Liver (tissue), 7 donors: ENCODE measurements at regions not wholly inside any gene's neighbourhood (a gene's known extent, or its start where the extent isn't known, plus 50 kb on each side); places are given as distances from the start of the nearest gene placed in this dataset.

Source experiments
- DNase-seq: peaks from one replicate; pipeline ENCODE4 v3.0.0-alpha.2; 2017; ENCODE audit warnings: low spot score
- H3K27ac ChIP-seq, 2 donors: one replicate each; pipeline ENCODE4 v1.7.0; 2013; ENCODE audit warnings: inconsistent platforms in 2 of 2, low read length in 2 of 2, control low read depth in 1 of 2, low read depth in 1 of 2, mild to moderate bottlenecking in 1 of 2
- H3K27me3 ChIP-seq, 4 donors: one replicate each; pipeline versions ENCODE4 v1.6.1 to v1.7.0; 2013; ENCODE audit warnings: low read length in 3 of 4, inconsistent platforms in 1 of 4, mild to moderate bottlenecking in 1 of 4, moderate library complexity in 1 of 4; ENCODE audit not compliant: control insufficient read depth in 4 of 4, insufficient read depth in 4 of 4
- H3K36me3 ChIP-seq, 4 donors: one replicate each; pipeline versions ENCODE4 v1.6.1 to v1.7.0; 2013; ENCODE audit warnings: low read length in 3 of 4, mild to moderate bottlenecking in 3 of 4, low read depth in 1 of 4, moderate library complexity in 1 of 4; ENCODE audit not compliant: control insufficient read depth in 4 of 4, insufficient read depth in 3 of 4
- H3K4me1 ChIP-seq, 4 donors: one replicate each; pipeline versions ENCODE4 v1.6.1 to v1.7.0; 2013; ENCODE audit warnings: low read length in 3 of 4, mild to moderate bottlenecking in 3 of 4, moderate library complexity in 1 of 4; ENCODE audit not compliant: control insufficient read depth in 4 of 4, insufficient read depth in 4 of 4
- H3K4me3 ChIP-seq, 3 donors: one replicate each; pipeline versions ENCODE4 v1.6.1 to v1.7.0; 2013; ENCODE audit warnings: low read length in 3 of 3, control low read depth in 1 of 3, low read depth in 1 of 3, mild to moderate bottlenecking in 1 of 3
- H3K9ac ChIP-seq, 2 donors: one replicate each; pipeline ENCODE4 v1.7.0; 2013; ENCODE audit warnings: low read length in 2 of 2, mild to moderate bottlenecking in 2 of 2, moderate library complexity in 2 of 2, control low read depth in 1 of 2, low read depth in 1 of 2
- H3K9me3 ChIP-seq, 4 donors: one replicate each; pipeline versions ENCODE4 v1.6.1 to v1.7.0; 2013; ENCODE audit warnings: low read length in 3 of 4; ENCODE audit not compliant: control insufficient read depth in 4 of 4
- FOXA1 ChIP-seq: IDR thresholded peaks from 2 replicates; pipeline ENCODE4 v1.6.1; 2016; ENCODE audit warnings: antibody characterized with exemption
- HNF4A ChIP-seq, 2 donors: conservative IDR thresholded peaks; 2 replicates each; pipeline ENCODE4 v1.6.1; 2016; ENCODE audit warnings: antibody characterized with exemption in 2 of 2, mild to moderate bottlenecking in 2 of 2
- HNF4G ChIP-seq: IDR thresholded peaks from 2 replicates; pipeline ENCODE4 v1.6.1; 2016; ENCODE audit warnings: antibody characterized with exemption
- MAX ChIP-seq: IDR thresholded peaks from 2 replicates; pipeline ENCODE4 v1.6.1; 2016; ENCODE audit warnings: antibody characterized with exemption
- NR2F2 ChIP-seq: IDR thresholded peaks from 2 replicates; pipeline ENCODE4 v1.6.1; 2016; ENCODE audit warnings: antibody characterized with exemption
- RAD21 ChIP-seq, 2 donors: IDR thresholded peaks; 2 replicates each; pipeline ENCODE4 v1.6.1; 2016; ENCODE audit warnings: antibody characterized with exemption in 2 of 2, mild to moderate bottlenecking in 2 of 2
- REST ChIP-seq: IDR thresholded peaks from 2 replicates; pipeline ENCODE4 v1.6.1; 2016; ENCODE audit warnings: antibody characterized with exemption, mild to moderate bottlenecking
- RXRA ChIP-seq, 2 donors: IDR thresholded peaks; 2 replicates each; pipeline ENCODE4 v1.6.1; 2017 to 2018; ENCODE audit warnings: antibody characterized with exemption in 2 of 2, mild to moderate bottlenecking in 1 of 2
- TAF1 ChIP-seq: conservative IDR thresholded peaks from 2 replicates; pipeline ENCODE4 v1.6.1; 2016; ENCODE audit warnings: antibody characterized with exemption, mild to moderate bottlenecking
- YY1 ChIP-seq: IDR thresholded peaks from 2 replicates; pipeline ENCODE4 v1.6.1; 2016; ENCODE audit warnings: antibody characterized with exemption, mild to moderate bottlenecking
- ZBTB33 ChIP-seq: IDR thresholded peaks from 2 replicates; pipeline ENCODE4 v1.6.1; 2016; ENCODE audit warnings: antibody characterized with exemption
- WGBS: extraction: QIAGEN DNeasy Blood & Tissue Kit; methylation state at CpG from one replicate; pipeline ENCODE4 v1.1.7; 2013; 5-methylcytosine and 5-hydroxymethylcytosine counted together
- donor health status: healthy.
- donor health status: healthy.
- donor health status: healthy.
- donor health status: healthy.

GRCh38 chr10:3233486-3233990 lies 61.0 kb upstream of the PITRM1 start:
- H3K9me3 ChIP-seq, result no peaks in the 10 kb centered on the region
- H3K36me3 ChIP-seq, result no peaks in the 10 kb centered on the region
- no peak overlapping the region for H3K27ac ChIP-seq
- H3K4me3 ChIP-seq, result no peak overlapping the region
- peaks cover 0 to 13% (median 0%) of the 10 kb centered on the region in 4 donors for H3K27me3 ChIP-seq
- DNase-seq, result no peak
- 82% methylated on average over 5 of the region's 5 CpGs for WGBS
- no peak overlapping the region for H3K9ac ChIP-seq
- H3K4me1 ChIP-seq, result no peaks in the 10 kb centered on the region
- TF ChIP-seq REST (no peak), RAD21 (IDR thresholded peaks at IDR 0.05) (no peak), YY1 (no peak), HNF4G (no peak), ZBTB33 (no peak), HNF4A (conservative IDR thresholded peaks at IDR 0.05) (no peak)

- no peak overlapping the region for H3K9ac ChIP-seq
- H3K4me3 ChIP-seq, result no peak overlapping the region
- H3K36me3 ChIP-seq, result no peaks in the 10 kb centered on the region
- no peak for TF ChIP-seq NR2F2
- no peak for TF ChIP-seq RAD21 (IDR thresholded peaks at IDR 0.05)
- TF ChIP-seq REST, result no peak
- no peak for TF ChIP-seq ZBTB33
- TF ChIP-seq MAX, result no peak
- no peak for TF ChIP-seq FOXA1
- no peak for TF ChIP-seq TAF1
- TF ChIP-seq RXRA (IDR thresholded peaks at IDR 0.05), result no peak
- WGBS, result 86% methylated on average over 12 of the region's 12 CpGs
- DNase-seq, result no peak
- no peaks in the 10 kb centered on the region for H3K9me3 ChIP-seq
- H3K27me3 ChIP-seq, result peaks cover 0 to 13% (median 0%) of the 10 kb centered on the region in 4 donors
- H3K27ac ChIP-seq, result no peak overlapping the region
- H3K4me1 ChIP-seq, result no peaks in the 10 kb centered on the region
Measured at GRCh38 chr10:3231951-3232730, 59.6 kb upstream of the PITRM1 start.
